H1 (cell line): ENCODE measurements at regions not wholly inside any gene's neighbourhood (a gene's known extent, or its start where the extent isn't known, plus 50 kb on each side); places are given as distances from the start of the nearest gene placed in this dataset.

Experiments
- CBX8 ChIP-seq: fragments of 300-800, 300-1000 bp; sonication (generic); IDR thresholded peaks from 2 replicates; pipeline ENCODE4 v1.7.1; 2016; ENCODE audit warnings: low read depth, low read length, borderline replicate concordance
- CHD2 ChIP-seq: IDR thresholded peaks from 2 replicates; pipeline ENCODE4 v1.6.1; 2012; ENCODE audit warnings: low read length, improper control_type of control experiment
- EZH2 ChIP-seq: fragments of 200-600 bp; sonication (generic); IDR thresholded peaks from 2 replicates; pipeline ENCODE4 v1.7.1; 2012; ENCODE audit warnings: low read depth, mild to moderate bottlenecking, moderate library complexity, low read length, inconsistent platforms; ENCODE audit not compliant: severe bottlenecking
- JUN ChIP-seq: IDR thresholded peaks from 2 replicates; pipeline ENCODE4 v1.6.1; 2011; ENCODE audit warnings: low read depth, mild to moderate bottlenecking, improper control_type of control experiment, low read length
- KDM5A ChIP-seq: fragments of 200-600 bp; IDR thresholded peaks from 2 replicates; pipeline ENCODE4 v1.7.1; 2012; ENCODE audit warnings: mild to moderate bottlenecking, low read length, inconsistent platforms, mixed read lengths
- MAFK ChIP-seq: IDR thresholded peaks from 2 replicates; pipeline ENCODE4 v1.6.1; 2012; ENCODE audit warnings: low read depth, mild to moderate bottlenecking, improper control_type of control experiment, low read length
- POLR2AphosphoS5 ChIP-seq: IDR thresholded peaks from 2 replicates; pipeline ENCODE4 v1.6.1; 2011; ENCODE audit warnings: low read depth, low read length
- SP2 ChIP-seq: IDR thresholded peaks from 2 replicates; pipeline ENCODE4 v1.6.1; 2012; ENCODE audit warnings: mild to moderate bottlenecking, low read length, inconsistent platforms
- SP4 ChIP-seq: IDR thresholded peaks from 2 replicates; pipeline ENCODE4 v1.6.1; 2012; ENCODE audit warnings: low read length, inconsistent platforms
- SRF ChIP-seq: IDR thresholded peaks from 2 replicates; pipeline ENCODE4 v1.6.1; 2011; ENCODE audit warnings: mild to moderate bottlenecking, low read depth, low read length, moderate library complexity
- TBP ChIP-seq: IDR thresholded peaks from 2 replicates; pipeline ENCODE4 v1.6.1; 2011; ENCODE audit warnings: low read depth, low read length, improper control_type of control experiment
- TF ChIP-seq, protein P1 (sequence below): fragments of 300-600 bp; sonication (generic); IDR thresholded peaks from 2 replicates; pipeline ENCODE4 v1.7.1; 2012; ENCODE audit warnings: low read length, moderate library complexity, mild to moderate bottlenecking, inconsistent platforms; ENCODE audit not compliant: insufficient replicate concordance

DNA sequence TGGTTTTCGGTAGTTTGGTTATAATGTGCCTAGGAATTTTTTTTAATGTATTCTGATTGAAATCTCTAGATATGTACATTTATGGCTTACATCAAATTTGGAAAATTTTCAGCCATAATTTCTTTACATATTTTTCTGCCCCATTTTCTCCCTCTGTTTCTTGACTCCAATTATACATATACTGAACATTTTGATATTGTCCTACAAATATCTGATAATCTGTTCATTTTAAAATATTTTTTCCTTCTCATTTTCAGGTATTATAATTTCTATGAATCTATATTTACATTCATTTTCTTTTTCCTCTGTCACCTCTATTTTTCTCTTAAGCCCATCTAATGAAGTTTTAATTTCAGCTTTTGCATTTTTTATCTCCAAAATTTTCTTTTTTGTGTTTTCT, 82.7 kb upstream of the TMLHE start (continued):
- TF ChIP-seq, protein P1, sequence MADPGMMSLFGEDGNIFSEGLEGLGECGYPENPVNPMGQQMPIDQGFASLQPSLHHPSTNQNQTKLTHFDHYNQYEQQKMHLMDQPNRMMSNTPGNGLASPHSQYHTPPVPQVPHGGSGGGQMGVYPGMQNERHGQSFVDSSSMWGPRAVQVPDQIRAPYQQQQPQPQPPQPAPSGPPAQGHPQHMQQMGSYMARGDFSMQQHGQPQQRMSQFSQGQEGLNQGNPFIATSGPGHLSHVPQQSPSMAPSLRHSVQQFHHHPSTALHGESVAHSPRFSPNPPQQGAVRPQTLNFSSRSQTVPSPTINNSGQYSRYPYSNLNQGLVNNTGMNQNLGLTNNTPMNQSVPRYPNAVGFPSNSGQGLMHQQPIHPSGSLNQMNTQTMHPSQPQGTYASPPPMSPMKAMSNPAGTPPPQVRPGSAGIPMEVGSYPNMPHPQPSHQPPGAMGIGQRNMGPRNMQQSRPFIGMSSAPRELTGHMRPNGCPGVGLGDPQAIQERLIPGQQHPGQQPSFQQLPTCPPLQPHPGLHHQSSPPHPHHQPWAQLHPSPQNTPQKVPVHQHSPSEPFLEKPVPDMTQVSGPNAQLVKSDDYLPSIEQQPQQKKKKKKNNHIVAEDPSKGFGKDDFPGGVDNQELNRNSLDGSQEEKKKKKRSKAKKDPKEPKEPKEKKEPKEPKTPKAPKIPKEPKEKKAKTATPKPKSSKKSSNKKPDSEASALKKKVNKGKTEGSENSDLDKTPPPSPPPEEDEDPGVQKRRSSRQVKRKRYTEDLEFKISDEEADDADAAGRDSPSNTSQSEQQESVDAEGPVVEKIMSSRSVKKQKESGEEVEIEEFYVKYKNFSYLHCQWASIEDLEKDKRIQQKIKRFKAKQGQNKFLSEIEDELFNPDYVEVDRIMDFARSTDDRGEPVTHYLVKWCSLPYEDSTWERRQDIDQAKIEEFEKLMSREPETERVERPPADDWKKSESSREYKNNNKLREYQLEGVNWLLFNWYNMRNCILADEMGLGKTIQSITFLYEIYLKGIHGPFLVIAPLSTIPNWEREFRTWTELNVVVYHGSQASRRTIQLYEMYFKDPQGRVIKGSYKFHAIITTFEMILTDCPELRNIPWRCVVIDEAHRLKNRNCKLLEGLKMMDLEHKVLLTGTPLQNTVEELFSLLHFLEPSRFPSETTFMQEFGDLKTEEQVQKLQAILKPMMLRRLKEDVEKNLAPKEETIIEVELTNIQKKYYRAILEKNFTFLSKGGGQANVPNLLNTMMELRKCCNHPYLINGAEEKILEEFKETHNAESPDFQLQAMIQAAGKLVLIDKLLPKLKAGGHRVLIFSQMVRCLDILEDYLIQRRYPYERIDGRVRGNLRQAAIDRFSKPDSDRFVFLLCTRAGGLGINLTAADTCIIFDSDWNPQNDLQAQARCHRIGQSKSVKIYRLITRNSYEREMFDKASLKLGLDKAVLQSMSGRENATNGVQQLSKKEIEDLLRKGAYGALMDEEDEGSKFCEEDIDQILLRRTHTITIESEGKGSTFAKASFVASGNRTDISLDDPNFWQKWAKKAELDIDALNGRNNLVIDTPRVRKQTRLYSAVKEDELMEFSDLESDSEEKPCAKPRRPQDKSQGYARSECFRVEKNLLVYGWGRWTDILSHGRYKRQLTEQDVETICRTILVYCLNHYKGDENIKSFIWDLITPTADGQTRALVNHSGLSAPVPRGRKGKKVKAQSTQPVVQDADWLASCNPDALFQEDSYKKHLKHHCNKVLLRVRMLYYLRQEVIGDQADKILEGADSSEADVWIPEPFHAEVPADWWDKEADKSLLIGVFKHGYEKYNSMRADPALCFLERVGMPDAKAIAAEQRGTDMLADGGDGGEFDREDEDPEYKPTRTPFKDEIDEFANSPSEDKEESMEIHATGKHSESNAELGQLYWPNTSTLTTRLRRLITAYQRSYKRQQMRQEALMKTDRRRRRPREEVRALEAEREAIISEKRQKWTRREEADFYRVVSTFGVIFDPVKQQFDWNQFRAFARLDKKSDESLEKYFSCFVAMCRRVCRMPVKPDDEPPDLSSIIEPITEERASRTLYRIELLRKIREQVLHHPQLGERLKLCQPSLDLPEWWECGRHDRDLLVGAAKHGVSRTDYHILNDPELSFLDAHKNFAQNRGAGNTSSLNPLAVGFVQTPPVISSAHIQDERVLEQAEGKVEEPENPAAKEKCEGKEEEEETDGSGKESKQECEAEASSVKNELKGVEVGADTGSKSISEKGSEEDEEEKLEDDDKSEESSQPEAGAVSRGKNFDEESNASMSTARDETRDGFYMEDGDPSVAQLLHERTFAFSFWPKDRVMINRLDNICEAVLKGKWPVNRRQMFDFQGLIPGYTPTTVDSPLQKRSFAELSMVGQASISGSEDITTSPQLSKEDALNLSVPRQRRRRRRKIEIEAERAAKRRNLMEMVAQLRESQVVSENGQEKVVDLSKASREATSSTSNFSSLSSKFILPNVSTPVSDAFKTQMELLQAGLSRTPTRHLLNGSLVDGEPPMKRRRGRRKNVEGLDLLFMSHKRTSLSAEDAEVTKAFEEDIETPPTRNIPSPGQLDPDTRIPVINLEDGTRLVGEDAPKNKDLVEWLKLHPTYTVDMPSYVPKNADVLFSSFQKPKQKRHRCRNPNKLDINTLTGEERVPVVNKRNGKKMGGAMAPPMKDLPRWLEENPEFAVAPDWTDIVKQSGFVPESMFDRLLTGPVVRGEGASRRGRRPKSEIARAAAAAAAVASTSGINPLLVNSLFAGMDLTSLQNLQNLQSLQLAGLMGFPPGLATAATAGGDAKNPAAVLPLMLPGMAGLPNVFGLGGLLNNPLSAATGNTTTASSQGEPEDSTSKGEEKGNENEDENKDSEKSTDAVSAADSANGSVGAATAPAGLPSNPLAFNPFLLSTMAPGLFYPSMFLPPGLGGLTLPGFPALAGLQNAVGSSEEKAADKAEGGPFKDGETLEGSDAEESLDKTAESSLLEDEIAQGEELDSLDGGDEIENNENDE, result no peak
- TF ChIP-seq KDM5A (no peak), SRF (no peak), CHD2 (no peak), SP4 (no peak), JUN (no peak), EZH2 (no peak), SP2 (no peak), POLR2AphosphoS5 (no peak), MAFK (no peak), TBP (no peak), CBX8 (no peak)
